Kidney glomerular epithelial cell (primary cell): ENCODE measurements at regions not wholly inside any gene's neighbourhood (a gene's known extent, or its start where the extent isn't known, plus 50 kb on each side); places are given as distances from the start of the nearest gene placed in this dataset.
"Not testable (repeated sequence)": the region's sequence is repeated elsewhere in the genome, so short reads cannot be mapped to it uniquely, and the experiment has no call there.

Experiments
- DNase-seq: peaks from one replicate; lab custom pipeline; 2025; lab: John Stamatoyannopoulos, UW

DNA sequence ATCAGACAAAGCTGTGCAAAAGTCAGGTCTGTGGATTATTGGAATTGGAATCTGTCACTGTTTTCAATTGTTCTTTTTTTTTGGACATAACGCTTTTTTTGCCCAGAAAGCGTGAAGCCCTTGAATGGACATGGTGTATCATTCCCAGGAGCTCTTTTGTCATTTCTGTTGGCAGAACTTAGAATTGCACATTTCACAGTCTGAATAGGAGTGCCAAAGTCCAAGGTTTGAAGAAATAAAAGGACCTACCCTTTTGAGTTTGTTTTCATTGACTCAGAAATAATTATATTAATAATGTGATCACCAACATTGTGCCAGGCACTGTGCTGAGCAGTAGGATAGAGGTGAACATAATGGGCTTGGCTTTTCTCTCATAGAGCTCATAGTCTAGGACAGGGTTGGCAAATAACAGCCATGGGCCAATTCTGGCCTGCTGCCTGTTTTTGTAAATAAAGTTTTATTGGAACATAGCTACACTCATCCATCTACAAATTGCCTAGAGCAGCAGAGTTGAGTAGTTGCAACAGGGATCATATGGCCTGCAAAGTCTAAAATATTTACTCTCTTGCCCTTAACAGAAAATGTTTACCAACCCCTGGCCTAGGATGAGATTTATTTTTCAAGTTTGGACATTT, 62.6 kb upstream of the ATXN1 start:
- no peak for DNase-seq

DNA sequence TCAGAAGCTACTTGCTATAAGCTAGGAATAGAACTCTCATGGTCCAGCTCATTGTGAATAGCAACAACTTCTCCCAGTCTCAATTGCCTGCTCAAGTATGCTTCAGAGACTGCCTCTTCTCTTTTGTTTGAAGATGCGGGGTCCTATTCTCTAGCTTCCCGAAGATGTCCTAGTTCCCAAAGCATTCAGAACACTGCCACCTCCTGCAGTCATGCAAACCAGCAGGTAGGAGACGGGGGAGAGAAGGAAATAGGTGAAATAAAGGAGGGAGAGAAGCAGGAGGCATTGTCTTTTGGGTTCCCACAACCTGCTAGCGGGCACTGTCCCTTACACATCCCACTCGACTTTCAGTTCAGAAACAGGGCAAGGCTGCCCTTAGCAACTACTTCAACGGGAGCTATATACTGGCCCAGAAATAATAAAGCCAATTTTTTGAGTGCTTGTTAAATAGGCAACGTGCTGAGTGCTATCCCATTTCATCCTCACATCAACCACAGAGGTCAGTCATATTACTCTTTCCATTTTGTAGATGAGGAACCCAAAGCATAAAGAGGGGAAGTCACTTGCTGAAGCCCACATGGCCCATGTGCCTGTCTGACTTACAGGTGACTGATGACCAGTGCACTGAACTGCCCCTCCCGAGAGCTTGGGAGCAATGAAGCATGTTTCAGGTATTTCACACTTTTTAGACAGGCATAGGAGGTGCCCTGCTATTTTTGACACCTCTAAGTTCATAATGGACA, 61.9 kb upstream of the ATXN1 start:
- DNase-seq, result no peak

DNA sequence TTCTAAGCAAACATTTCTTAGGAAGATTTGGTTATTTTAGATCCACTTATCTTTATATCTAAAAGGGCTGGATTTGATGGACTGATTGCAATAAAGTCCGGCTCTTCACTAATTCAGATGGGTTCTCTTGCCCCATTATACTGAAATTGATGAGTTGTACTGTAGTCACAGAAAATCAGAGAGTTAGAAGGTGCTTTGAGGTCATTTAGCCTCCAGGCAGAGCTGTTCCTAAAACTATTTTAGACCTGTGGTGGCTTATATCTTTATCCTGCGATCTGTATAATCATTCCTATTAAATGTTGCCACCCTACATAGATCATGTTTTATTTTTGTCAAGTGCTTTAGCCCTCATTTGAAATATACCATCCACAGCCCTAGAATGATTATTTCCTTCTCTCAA, 61.3 kb upstream of the ATXN1 start:
- no peak for DNase-seq

DNA sequence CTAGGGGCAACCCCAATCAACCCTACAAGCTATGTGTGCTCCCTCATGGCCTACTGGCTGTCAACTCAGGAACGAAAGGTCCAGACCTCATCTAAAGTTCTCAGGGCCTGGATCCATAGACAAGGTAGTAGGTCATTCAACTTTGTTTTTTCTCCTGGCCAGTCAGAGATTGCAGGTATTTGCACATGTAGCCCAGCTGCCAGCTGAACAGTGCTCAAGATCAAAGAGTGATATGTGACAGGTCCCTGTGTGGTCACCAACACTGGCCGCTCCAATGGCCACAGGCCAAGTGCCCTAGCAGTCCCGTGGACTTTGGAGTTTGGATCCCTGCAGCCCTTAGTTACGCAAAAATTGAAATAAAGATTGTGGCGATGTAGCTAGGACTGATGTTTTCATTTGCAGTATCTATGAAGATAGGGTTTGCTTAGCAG, 60.6 kb upstream of the ATXN1 start:
- DNase-seq, result no peak

DNA sequence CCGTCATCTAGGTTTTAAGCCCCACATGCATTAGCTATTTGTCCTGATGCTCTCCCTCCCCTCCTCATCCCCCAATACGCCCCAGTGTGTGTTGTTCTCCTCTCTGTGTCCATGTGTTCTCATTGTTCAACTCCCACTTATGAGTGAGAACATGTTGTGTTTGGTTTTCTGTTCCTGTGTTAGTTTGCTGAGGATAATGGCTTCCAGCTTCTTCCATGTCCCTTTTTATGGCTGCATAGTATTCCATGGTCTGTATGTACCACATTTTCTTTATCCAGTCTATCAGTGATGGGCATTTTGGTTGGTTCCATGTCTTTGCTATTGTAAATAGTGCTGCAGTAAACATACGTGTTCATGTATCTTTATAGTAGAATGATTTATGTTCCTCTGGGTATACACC, 59.0 kb upstream of the ATXN1 start:
- DNase-seq, result not testable (repeated sequence)

DNA sequence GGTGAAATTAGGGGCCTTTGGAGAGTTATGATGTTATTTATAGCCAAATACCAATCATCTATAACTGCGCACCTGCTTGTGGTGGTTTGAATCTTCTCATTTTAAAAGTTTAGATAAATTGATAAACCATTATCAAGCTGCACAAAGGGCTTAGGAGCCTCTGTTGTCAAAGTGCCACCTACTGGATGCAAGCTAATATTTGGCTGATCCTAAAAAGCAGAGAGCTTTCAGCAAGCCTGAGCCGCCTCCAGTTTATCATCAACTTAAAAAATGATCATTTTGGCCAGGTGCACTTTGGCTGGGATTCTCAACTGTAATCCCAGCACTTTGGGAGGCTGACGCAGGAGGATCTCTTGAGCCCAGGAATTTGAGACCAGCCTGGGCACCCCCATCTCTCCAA, 58.5 kb upstream of the ATXN1 start:
- no peak for DNase-seq

DNA sequence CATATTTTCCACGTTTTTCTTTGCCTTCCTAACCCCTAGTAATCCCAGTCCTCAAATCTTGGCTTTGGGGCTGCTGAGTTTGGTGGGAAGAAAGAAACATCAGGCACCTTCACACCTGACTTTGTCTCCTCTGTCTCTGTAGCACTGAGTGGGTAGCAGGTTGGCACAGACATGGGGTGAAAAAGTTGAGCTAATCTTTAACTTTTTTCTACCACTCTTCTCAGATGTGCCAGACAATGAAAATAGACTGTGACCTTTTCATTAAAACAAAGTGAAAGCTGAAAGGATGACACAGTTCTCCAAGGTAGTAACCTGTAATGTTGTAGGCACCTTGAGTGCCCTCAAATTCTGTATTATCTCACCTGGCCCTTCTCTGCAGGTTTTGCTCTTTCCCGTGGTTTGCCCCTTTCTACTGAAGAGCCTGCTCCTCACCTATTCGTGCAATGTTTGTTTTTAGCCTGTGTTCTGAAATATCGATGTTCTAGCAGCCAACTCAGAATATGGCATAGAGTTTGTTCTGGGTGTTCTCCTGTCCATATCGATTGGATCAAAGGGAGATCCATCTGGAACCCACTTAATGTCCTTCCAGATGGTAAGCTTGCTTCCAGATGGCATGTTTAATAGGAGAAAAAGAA, 57.8 kb upstream of the ATXN1 start:
- DNase-seq, result no peak

DNA sequence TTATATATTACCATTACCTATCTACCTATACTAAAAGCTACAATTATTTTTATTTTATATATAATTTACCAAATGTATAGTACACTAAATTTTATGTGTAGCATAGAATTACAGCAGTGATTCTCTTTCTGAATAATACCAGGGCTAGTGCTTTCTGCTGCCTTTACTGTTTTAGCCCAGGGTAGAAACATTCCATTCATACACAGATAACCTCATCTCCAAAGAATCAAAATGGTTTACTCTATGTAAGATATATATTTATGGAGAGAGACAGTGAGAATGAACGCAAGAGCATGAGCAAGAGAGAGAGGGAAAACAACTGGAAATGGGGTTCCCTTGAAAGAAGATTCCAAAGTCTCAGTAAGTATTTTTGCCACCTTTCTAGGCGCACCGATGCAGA, 56.3 kb upstream of the ATXN1 start:
- DNase-seq, result no peak

DNA sequence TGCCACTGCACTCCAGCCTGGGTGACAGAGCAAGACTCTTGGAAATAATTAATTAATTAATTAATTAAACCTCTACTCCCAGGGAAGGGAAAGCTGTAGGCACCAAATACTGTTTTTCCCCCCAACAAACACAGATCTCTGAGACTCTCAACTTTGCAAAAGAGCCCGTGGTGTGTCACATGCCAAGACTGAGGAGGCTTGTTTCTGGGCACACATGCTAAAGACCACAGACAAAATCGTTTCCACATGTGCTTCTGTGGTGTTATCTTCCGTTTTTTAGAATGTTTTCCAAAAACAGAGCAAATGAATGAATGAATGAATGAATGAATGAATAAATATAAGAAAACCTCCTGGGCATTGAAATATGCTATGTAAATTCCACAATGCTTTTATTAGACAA, 55.6 kb upstream of the ATXN1 start:
- no peak for DNase-seq

DNA sequence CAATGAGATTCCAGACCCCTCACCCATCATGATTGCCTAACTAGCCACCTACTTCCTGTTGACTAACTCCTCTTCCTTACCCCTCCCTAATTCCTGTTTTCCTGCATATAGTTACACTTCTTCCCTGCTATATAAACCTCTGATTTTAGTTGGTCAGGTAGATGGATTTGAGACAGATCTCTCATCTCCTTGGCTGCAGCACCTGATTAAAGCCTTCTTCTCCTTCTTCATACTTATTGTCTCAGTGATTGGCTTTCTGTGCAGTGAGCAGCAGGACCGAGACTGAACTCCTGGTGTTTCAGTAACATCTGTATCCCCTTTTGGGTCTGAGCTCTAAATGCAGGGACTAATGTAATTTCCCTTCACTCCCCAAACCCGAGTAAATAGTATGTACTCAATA, 51.7 kb upstream of the ATXN1 start:
- DNase-seq, result no peak

DNA sequence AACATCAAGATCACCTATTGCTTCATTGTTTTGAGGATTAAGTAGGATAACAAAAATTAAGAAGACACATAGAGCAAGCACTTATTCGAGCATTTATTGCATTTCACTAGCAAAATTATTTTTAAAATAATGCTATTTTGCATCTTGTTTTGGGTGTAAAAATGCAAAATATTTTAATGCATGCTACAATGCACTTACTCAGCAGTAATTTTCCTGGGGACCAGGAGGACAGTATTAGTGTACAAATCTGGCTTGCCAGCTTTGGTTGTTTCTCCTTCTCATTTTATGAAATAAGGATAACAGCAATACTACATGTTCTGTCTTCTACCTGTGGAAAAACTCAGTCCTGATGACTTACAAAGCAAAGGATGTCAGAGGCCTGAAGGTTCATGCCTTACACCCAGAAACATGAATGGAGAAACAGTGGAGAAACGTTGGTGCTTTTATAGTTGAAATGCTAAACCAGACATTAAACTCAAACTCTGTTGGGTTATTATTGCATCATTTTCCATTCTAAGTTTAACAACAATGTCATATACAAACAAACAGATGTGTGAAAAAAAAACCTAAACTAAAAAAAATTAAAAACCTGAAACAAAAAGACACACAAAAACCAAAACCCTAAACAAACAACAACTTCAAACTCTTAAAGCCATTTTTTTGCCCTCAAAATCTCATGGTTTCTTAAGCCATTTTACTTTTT, 50.2 kb upstream of the ATXN1 start:
- DNase-seq, result no peak
